ENCODE measurements at regions not wholly inside any gene's neighbourhood (a gene's known extent, or its start where the extent isn't known, plus 50 kb on each side); places are given as distances from the start of the nearest gene placed in this dataset.

GRCh38 chr12:92338671-92339070 lies 193.0 kb upstream of the BTG1 start:
- Histone ChIP-seq H3K36me3 (ENCODE audit: control insufficient read depth, insufficient read depth, low read length) (no peaks in the 10 kb centered on the region), H3K9me3 (ENCODE audit: control insufficient read depth, insufficient read depth, low read length) (no peaks in the 10 kb centered on the region), H3K4me1 (ENCODE audit: control insufficient read depth, insufficient read depth, low read length) (peaks cover 3% of the 10 kb centered on the region), H3K4me3 (ENCODE audit: low read length) (no peak overlapping the region), H3K27me3 (ENCODE audit: control insufficient read depth, insufficient read depth, low read length) (no peaks in the 10 kb centered on the region), H3K27ac (ENCODE audit: low read length) (no peak overlapping the region)
- no peak for DNase-seq
- H3K36me3 Mint-ChIP-seq = no peaks in the 10 kb centered on the region
- TF ChIP-seq CTCF (IDR thresholded peaks at IDR 0.05) = no peak
- WGBS (ENCODE audit: insufficient coverage) = 100% methylated on average over 1 of the region's 1 CpG
- H3K4me1 Mint-ChIP-seq = peaks cover 12 to 16% of the 10 kb centered on the region in 2 donors
- H3K9me3 Mint-ChIP-seq = no peaks in the 10 kb centered on the region
- H3K27me3 Mint-ChIP-seq (ENCODE audit: low read depth in 2 of 2) = peaks cover under 1 to 16% of the 10 kb centered on the region in 2 donors
- H3K27ac Mint-ChIP-seq = no peak overlapping the region
- ATAC-seq = no peak
- H3K4me3 Mint-ChIP-seq = no peak overlapping the region
- intact Hi-C loops (cut with micrococcal nuclease) = no loop called here

DNA sequence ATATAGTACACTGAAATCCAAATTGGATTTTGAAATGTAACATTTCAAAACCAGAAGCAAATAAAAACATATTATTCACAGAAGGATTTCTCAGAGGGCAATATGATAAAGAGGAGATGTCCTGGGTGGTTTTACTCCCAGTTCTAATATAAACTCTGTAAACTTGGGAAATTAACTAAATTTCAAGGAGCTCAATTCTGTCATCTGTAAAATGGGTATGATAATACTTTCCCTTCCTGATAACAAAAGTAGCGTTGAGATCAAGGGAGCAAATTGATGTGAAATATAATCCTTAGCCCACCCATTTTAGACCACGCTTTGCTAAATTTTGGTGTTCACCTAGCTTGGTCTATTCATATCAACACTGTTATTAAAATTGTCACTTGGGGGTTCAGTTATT lies 192.5 kb upstream of the BTG1 start:
- Mint-ChIP-seq H3K36me3 (no peaks in the 10 kb centered on the region), H3K4me3 (no peak overlapping the region), H3K4me1 (peaks cover 17 to 22% of the 10 kb centered on the region in 2 donors), H3K9me3 (no peaks in the 10 kb centered on the region), H3K27me3 (ENCODE audit: low read depth in 2 of 2) (peaks cover 3 to 20% of the 10 kb centered on the region in 2 donors), H3K27ac (no peak overlapping the region)
- H3K27ac ChIP-seq (ENCODE audit: low read length) = no peak overlapping the region
- ATAC-seq = no peak
- no peaks in the 10 kb centered on the region for H3K9me3 ChIP-seq (ENCODE audit: control insufficient read depth, insufficient read depth, low read length)
- no peak overlapping the region for H3K4me3 ChIP-seq (ENCODE audit: low read length)
- intact Hi-C loops (cut with micrococcal nuclease) = no loop called here
- DNase-seq = no peak
- no peaks in the 10 kb centered on the region for H3K36me3 ChIP-seq (ENCODE audit: control insufficient read depth, insufficient read depth, low read length)
- H3K4me1 ChIP-seq (ENCODE audit: control insufficient read depth, insufficient read depth, low read length) = peaks cover 6% of the 10 kb centered on the region
- whole genome bisulfite sequencing (ENCODE audit: insufficient coverage) = 90% methylated on average over 2 of the region's 2 CpGs
- H3K27me3 ChIP-seq (ENCODE audit: control insufficient read depth, insufficient read depth, low read length) = no peaks in the 10 kb centered on the region
- no peak for TF ChIP-seq CTCF (IDR thresholded peaks at IDR 0.05)

- Mint-ChIP-seq H3K4me1 (peaks cover 25 to 32% of the 10 kb centered on the region in 2 donors), H3K36me3 (no peaks in the 10 kb centered on the region), H3K27me3 (ENCODE audit: low read depth in 2 of 2) (peaks cover 3 to 20% of the 10 kb centered on the region in 2 donors), H3K27ac (no peak overlapping the region), H3K9me3 (no peaks in the 10 kb centered on the region), H3K4me3 (no peak overlapping the region)
- intact Hi-C loops (cut with micrococcal nuclease) = no loop called here
- Histone ChIP-seq H3K4me3 (ENCODE audit: low read length) (no peak overlapping the region), H3K27me3 (ENCODE audit: control insufficient read depth, insufficient read depth, low read length) (no peaks in the 10 kb centered on the region), H3K4me1 (ENCODE audit: control insufficient read depth, insufficient read depth, low read length) (peaks cover 16% of the 10 kb centered on the region), H3K9me3 (ENCODE audit: control insufficient read depth, insufficient read depth, low read length) (no peaks in the 10 kb centered on the region), H3K36me3 (ENCODE audit: control insufficient read depth, insufficient read depth, low read length) (no peaks in the 10 kb centered on the region), H3K27ac (ENCODE audit: low read length) (no peak overlapping the region)
- no peak for TF ChIP-seq CTCF (IDR thresholded peaks at IDR 0.05)
- ATAC-seq (no peak), DNase-seq (no peak)
- 90% methylated on average over 4 of the region's 4 CpGs for WGBS (ENCODE audit: insufficient coverage)
Measured at GRCh38 chr12:92337128-92337527, 191.5 kb upstream of the BTG1 start.

GRCh38 chr12:92336641-92337040 lies 191.0 kb upstream of the BTG1 start:
- Mint-ChIP-seq H3K4me3 (no peak overlapping the region), H3K4me1 (peaks cover 27 to 34% of the 10 kb centered on the region in 2 donors), H3K9me3 (no peaks in the 10 kb centered on the region), H3K27ac (no peak overlapping the region), H3K36me3 (no peaks in the 10 kb centered on the region), H3K27me3 (ENCODE audit: low read depth in 2 of 2) (peaks cover 3 to 19% of the 10 kb centered on the region in 2 donors)
- intact Hi-C loops (cut with micrococcal nuclease) = no loop called here
- Histone ChIP-seq H3K27me3 (ENCODE audit: control insufficient read depth, insufficient read depth, low read length) (no peaks in the 10 kb centered on the region), H3K4me1 (ENCODE audit: control insufficient read depth, insufficient read depth, low read length) (peaks cover 16% of the 10 kb centered on the region), H3K9me3 (ENCODE audit: control insufficient read depth, insufficient read depth, low read length) (no peaks in the 10 kb centered on the region), H3K36me3 (ENCODE audit: control insufficient read depth, insufficient read depth, low read length) (no peaks in the 10 kb centered on the region), H3K4me3 (ENCODE audit: low read length) (no peak overlapping the region), H3K27ac (ENCODE audit: low read length) (no peak overlapping the region)
- 100% methylated on average over 1 of the region's 2 CpGs for WGBS (ENCODE audit: insufficient coverage)
- ATAC-seq (no peak), DNase-seq (no peak)
- TF ChIP-seq CTCF (IDR thresholded peaks at IDR 0.05) = no peak

All from natural killer cell (primary cell).